SK-N-MC (cell line): ENCODE measurements at regions not wholly inside any gene's neighbourhood (a gene's known extent, or its start where the extent isn't known, plus 50 kb on each side); places are given as distances from the start of the nearest gene placed in this dataset.

Experiments used
- EZH2 ChIP-seq: fragments of 200-600 bp; sonication (generic); IDR thresholded peaks from one replicate; pipeline ENCODE4 v1.6.1; 2017; ENCODE audit warnings: antibody characterized with exemption
- POLR2AphosphoS5 ChIP-seq: IDR thresholded peaks from 2 replicates; pipeline ENCODE4 v1.6.1; 2012; ENCODE audit warnings: mild to moderate bottlenecking, low read depth, low read length, borderline replicate concordance

GRCh38 chr3:194223951-194224350, 88.0 kb downstream of the HES1 start:
- TF ChIP-seq EZH2 = no peak
- no peak for TF ChIP-seq POLR2AphosphoS5
